ENCODE measurements at regions not wholly inside any gene's neighbourhood (a gene's known extent, or its start where the extent isn't known, plus 50 kb on each side); places are given as distances from the start of the nearest gene placed in this dataset.

DNA sequence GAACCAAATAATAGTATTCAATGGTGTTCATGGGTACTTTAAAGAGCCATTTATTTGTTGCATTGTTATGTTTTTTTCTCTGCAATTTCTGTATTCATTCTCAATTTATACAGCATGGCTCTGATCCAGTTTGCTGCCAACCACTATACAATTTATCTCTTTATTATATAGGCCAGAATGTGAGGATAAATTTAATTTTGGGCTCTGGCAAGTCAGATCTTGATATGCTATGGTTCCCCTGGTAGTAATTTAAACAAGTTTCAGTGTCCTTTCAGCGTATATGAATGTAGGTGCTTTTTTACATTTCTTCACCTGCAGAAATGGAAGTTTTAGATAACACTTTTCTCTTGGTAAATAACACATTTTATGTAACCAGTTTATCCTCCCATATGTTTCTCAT lies 1118.0 kb upstream of the SEMA6A start:
- H3K4me3 ChIP-seq (ENCODE audit: low read depth, low read length): no peak overlapping the region
- DNase-seq (ENCODE audit: low read depth): no peak
- no peaks in the 10 kb centered on the region for H3K27me3 ChIP-seq (ENCODE audit: control insufficient read depth, insufficient read depth, low read length)
- no peaks in the 10 kb centered on the region for H3K36me3 ChIP-seq (ENCODE audit: control insufficient read depth, insufficient read depth, low read length)
- TF ChIP-seq, protein P1, sequence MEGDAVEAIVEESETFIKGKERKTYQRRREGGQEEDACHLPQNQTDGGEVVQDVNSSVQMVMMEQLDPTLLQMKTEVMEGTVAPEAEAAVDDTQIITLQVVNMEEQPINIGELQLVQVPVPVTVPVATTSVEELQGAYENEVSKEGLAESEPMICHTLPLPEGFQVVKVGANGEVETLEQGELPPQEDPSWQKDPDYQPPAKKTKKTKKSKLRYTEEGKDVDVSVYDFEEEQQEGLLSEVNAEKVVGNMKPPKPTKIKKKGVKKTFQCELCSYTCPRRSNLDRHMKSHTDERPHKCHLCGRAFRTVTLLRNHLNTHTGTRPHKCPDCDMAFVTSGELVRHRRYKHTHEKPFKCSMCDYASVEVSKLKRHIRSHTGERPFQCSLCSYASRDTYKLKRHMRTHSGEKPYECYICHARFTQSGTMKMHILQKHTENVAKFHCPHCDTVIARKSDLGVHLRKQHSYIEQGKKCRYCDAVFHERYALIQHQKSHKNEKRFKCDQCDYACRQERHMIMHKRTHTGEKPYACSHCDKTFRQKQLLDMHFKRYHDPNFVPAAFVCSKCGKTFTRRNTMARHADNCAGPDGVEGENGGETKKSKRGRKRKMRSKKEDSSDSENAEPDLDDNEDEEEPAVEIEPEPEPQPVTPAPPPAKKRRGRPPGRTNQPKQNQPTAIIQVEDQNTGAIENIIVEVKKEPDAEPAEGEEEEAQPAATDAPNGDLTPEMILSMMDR (IDR thresholded peaks at IDR 0.05; ENCODE audit: insufficient read depth, low read length, poor library complexity, severe bottlenecking): no peak

DNA sequence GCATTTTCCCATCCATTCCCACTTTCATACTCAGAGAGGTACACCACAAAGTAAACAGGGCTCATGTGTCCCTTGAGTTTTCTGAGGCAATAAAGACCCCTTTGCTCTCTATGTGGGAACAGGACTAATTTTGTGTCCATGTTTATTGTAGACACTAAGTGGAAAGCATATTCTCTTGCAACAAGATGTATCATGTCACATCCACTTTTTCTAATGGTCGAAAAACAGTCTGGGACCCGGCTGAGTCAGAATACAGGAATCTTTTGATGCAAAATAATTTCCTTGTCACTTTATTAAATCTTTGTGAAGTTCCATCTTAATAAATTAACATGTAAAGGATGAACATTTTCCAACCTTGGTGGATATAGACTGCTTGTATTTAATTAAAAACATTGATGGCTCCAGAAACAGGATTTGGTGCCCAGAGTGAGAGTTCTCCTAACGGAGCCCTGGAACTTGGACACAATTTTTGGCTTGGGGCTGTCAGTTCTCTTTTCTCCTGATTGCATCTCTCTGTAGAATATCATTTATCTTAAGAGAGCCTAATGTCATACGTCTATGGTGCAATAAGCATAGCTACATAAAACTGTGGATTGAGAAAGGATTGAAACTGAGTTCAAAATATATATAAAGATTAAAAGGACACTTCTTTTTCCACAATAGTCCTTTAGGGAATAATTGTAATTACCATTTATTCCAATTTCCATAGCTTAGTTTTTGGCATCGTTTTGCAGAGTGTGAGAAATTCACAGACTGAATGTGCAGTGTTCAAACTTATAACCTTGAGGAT lies 1116.7 kb upstream of the SEMA6A start:
- TF ChIP-seq, protein P1 (IDR thresholded peaks at IDR 0.05; ENCODE audit: insufficient read depth, low read length, poor library complexity, severe bottlenecking): no peak
- no peaks in the 10 kb centered on the region for H3K27me3 ChIP-seq (ENCODE audit: control insufficient read depth, insufficient read depth, low read length)
- H3K36me3 ChIP-seq (ENCODE audit: control insufficient read depth, insufficient read depth, low read length): no peaks in the 10 kb centered on the region
- DNase-seq (ENCODE audit: low read depth): no peak
- H3K4me3 ChIP-seq (ENCODE audit: low read depth, low read length): no peak overlapping the region

DNA sequence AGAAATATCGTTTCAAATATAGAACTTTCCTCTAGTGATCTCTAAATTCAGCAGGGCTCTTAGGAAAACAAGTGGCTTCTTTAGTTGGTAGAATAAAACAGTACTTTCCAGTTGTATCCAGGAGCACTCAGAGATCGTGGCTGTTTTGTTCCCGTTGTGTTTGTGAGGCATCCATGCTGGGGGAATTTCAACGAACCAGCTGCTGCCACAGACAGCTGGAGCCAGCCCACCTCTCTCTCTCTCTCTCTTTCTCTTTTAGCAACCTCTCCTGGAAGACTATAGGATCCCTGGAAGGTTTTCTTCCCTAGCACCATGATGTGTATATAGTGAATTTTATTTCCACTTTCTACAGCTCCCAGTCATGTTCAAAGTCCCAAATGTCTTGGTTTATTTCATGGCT lies 1116.0 kb upstream of the SEMA6A start:
- DNase-seq (ENCODE audit: low read depth): no peak
- Histone ChIP-seq H3K27me3 (ENCODE audit: control insufficient read depth, insufficient read depth, low read length) (no peaks in the 10 kb centered on the region), H3K4me3 (ENCODE audit: low read depth, low read length) (no peak overlapping the region), H3K36me3 (ENCODE audit: control insufficient read depth, insufficient read depth, low read length) (no peaks in the 10 kb centered on the region)
- TF ChIP-seq, protein P1 (IDR thresholded peaks at IDR 0.05; ENCODE audit: insufficient read depth, low read length, poor library complexity, severe bottlenecking): no peak

DNA sequence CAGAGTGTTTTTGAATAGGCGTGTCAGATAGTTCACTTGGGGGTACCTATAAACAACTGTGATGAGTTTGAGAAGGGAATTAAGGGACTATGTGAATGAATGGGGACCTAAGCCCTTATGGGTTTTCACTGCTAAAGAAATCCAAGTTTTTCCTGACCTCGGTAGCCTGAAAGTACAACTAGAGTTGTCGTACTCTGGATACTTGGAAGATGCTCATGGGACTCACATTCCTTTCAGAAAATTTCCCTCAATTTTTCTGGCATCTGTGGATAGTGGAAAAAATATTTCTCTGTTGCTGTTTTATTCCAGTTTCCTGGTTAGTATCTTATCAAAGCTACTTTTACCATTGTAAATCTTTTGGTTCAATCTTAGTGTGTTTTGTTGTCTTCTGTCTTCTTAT lies 1112.3 kb upstream of the SEMA6A start:
- Histone ChIP-seq H3K36me3 (ENCODE audit: control insufficient read depth, insufficient read depth, low read length) (no peaks in the 10 kb centered on the region), H3K4me3 (ENCODE audit: low read depth, low read length) (no peak overlapping the region), H3K27me3 (ENCODE audit: control insufficient read depth, insufficient read depth, low read length) (no peaks in the 10 kb centered on the region)
- DNase-seq (ENCODE audit: low read depth): no peak
- TF ChIP-seq, protein P1 (IDR thresholded peaks at IDR 0.05; ENCODE audit: insufficient read depth, low read length, poor library complexity, severe bottlenecking): no peak

DNA sequence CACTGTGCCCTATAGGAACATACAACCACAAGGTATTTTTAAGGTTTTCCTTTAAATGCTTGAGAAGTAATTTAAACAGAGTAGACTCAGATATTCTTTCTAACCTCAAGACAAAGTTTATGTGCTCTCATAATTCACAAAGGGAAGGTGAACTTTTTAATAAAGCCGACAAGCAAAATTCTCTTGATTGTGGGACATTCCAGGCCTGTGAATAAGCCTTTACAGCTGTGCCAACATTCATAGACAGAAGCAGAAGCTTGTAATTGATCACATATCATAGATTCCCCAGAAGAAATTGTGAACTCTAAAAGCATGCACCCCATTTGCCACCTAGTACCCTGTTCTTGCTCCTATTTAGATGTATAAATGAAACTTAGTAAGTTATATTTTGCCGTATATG lies 1107.8 kb upstream of the SEMA6A start:
- H3K4me3 ChIP-seq (ENCODE audit: low read depth, low read length): no peak overlapping the region
- no peaks in the 10 kb centered on the region for H3K27me3 ChIP-seq (ENCODE audit: control insufficient read depth, insufficient read depth, low read length)
- DNase-seq (ENCODE audit: low read depth): no peak
- TF ChIP-seq, protein P1 (IDR thresholded peaks at IDR 0.05; ENCODE audit: insufficient read depth, low read length, poor library complexity, severe bottlenecking): no peak
- H3K36me3 ChIP-seq (ENCODE audit: control insufficient read depth, insufficient read depth, low read length): no peaks in the 10 kb centered on the region

Measured in kidney epithelial cell (primary cell).